Motor neuron (in vitro differentiated cells): ENCODE measurements at regions not wholly inside any gene's neighbourhood (a gene's known extent, or its start where the extent isn't known, plus 50 kb on each side); places are given as distances from the start of the nearest gene placed in this dataset.

Source experiments
- ATAC-seq, 8 experiments: fragments of 200-7000 bp; cut with Tn5 transposase; replicated peaks in 6 of 8; 2 replicates each; pipeline ENCODE4 v1.8.0; 2021; ENCODE audit warnings: mild to moderate bottlenecking in 8 of 8, moderate library complexity in 8 of 8
- H3K27ac ChIP-seq, 2 donors: fragments of 250-450 bp; sonication (Bioruptor Pico); 2 replicates each; pipeline ENCODE4 v1.9.0; 2021; ENCODE audit warnings: antibody characterized with exemption in 2 of 2, mild to moderate bottlenecking in 2 of 2, moderate library complexity in 1 of 2
- H3K4me1 ChIP-seq, 2 donors: fragments of 250-450 bp; sonication (Bioruptor Pico); replicated peaks in 1 of 2; 2 replicates each; pipeline ENCODE4 v1.6.1; 2021; ENCODE audit warnings: antibody characterized with exemption in 2 of 2, mild to moderate bottlenecking in 2 of 2, moderate library complexity in 1 of 2
- H3K4me3 ChIP-seq, 5 donors: fragments of 250-450 bp; sonication (Bioruptor Pico); 2 replicates each; pipeline ENCODE4 v1.9.0; 2021; ENCODE audit warnings: antibody characterized with exemption in 5 of 5, mild to moderate bottlenecking in 5 of 5, moderate library complexity in 4 of 5
- WGBS, 10 experiments: fragments of 450-650 bp; shearing (Covaris generic); methylation state at CpG; one replicate each; pipeline ENCODE4 v1.0.0; 2022; 5-methylcytosine and 5-hydroxymethylcytosine counted together
- in situ Hi-C, 9 experiments: fragments of 400-800 bp; cut with MboI; loops; one replicate each; pipeline ENCODE4 v1.15.0; 2021; ENCODE audit warnings: low sequenced_read_pairs in 9 of 9, low pct_unique_long_range_greater_than_20kb in 2 of 9; ENCODE audit not compliant: unreplicated experiment in 9 of 9

DNA sequence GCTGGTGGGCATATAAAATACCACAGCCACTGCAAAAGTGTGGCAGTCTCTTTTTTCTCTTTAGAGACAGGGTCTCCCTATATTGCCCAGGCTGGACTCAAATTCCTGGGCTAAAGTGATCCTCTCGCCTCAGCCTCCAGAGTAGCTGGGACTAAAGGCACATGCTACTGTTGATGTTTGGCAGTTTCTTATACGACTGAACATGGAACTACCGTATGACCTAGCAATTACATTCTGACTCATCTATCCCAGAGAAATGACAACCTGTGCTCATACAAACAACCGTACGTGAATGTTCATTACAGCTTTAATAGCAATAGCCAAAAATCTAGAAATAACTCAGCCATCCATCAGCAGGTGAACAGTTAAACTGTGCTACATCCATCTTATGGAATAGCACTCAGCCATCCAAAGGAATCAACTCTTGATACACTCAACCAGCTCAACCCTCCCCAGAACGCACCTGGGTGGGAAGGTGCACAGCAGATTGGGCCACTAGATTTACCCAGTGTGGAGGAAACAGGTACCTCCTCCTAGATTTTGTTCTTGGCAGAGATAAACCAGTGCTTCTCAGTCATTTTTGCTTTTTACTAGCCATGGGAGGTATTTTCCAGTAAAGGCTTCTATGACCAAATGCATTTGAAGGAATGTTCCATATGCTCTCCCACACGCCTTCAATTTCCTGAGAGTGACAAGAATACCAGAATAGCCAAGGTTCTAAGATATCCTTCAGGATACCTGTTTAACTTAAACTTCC is 130.5 kb downstream of the MED15 start:
- 20 to 89% (median 60%) methylated on average over 1 to 7 of the region's 7 CpGs; no CpG with 5 or more reads in 1 of the 10 experiments for WGBS, 10 experiments
- in situ Hi-C loops = no loop called here

DNA sequence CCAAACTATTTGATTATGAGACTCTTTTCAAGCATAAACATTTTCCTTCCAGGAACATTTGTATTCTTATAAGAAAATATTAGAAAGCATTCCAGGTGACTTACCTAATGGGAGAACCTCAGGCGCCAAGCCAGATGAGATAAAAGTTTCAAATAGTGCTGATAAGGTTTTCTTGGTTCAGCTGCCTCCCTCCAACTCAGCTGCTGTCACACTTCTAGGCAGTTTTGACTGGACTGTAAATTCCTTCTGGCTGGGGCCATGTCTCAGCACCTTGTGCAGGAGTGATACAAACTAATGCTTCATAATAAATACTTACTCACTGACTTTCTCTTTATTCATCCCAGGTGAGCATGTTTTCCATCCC is 131.1 kb downstream of the MED15 start:
- WGBS, 10 experiments = 0 to 100% (median 71%) methylated on average over 1 of the region's 1 CpG; no CpG with 5 or more reads in 3 of the 10 experiments
- no peak for ATAC-seq
- Histone ChIP-seq H3K4me1 (no peaks in the 10 kb centered on the region), H3K27ac (no peak overlapping the region), H3K4me3 (no peak overlapping the region)
- in situ Hi-C loops = no loop called here

More for the DNA sequence above, 130.5 kb downstream of the MED15 start:
- no peak for ATAC-seq
- Histone ChIP-seq H3K4me1 (no peaks in the 10 kb centered on the region), H3K27ac (no peak overlapping the region), H3K4me3 (no peak overlapping the region)

DNA sequence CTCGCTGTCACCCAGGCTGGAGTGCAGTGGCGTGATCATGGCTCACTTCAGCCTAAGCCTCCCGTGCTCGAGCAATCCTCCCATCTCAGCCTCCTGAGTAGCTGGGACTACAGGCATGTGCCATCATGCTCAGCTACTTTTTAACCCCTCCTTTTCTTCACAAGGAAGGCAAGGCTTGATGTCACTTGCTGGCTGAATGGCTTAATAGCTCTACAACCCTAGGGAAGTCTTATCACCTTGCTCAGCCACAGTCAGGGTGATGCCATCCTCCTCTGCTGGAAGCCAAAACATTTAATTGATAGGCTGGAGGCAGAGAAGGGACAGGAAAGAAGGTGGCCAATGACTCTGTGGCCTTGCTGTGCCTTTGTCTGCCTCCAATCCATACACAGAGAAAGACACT is 131.9 kb downstream of the MED15 start:
- H3K4me3 ChIP-seq = no peak overlapping the region
- in situ Hi-C loops = no loop called here
- WGBS, 10 experiments = 39 to 82% (median 62%) methylated on average over 3 to 4 of the region's 4 CpGs; no CpG with 5 or more reads in 4 of the 10 experiments
- ATAC-seq = no peak
- no peak overlapping the region for H3K27ac ChIP-seq
- H3K4me1 ChIP-seq = no peaks in the 10 kb centered on the region

DNA sequence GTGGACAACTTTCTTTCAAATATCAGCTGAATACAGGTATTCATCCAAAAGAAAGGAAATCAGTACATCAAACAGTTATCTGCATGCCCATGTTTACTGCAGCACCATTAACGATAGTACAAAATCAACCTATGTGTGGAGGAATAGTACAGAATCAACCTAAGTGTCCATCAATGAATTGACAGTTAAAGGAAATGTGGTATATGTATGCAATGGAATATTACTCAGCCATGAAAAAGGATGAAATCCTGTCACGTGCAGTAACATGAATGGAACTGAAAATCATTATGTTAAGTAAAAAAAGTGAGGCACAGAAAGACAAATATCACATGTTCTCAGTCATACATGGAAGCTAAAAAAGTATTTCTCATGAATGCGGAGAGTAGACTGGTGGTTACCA is 132.3 kb downstream of the MED15 start:
- 43 to 88% (median 78%) methylated on average over 2 to 3 of the region's 3 CpGs for WGBS, 10 experiments
- in situ Hi-C loops = no loop called here

DNA sequence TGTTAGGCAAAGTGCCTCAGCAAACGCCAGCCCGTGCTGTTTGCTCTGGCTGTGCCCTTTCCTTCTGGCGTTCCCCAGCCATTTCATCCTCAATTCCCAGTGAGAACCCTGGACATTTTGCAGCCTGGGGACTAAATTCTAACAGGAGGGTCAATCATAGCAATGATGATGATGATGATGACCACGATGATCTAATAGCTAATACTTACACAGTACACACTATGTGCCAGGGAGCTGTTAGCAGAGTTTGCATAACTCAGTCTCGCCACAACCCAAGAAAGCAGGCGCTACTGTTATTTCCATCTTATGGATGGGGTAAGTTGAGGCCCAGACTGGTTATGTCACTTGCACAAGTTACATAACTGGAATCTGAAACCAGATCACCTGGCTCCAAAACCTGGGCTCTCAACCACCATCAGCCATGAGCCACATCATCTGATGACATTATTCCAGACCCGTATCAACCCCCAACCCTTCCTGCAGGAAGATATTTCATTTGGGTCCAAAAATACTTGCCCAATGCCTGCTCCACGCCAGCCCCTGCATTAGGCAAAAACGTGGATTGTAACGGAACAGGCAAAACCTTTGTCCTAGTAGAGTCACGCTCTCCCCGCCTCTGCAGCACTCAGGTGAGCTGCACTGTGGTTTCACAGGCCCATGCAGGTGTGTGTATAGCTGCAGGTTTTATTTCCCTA is 132.6 kb upstream of the SERPIND1 start:
- no peak for ATAC-seq
- Histone ChIP-seq H3K4me1 (no peaks in the 10 kb centered on the region), H3K4me3 (no peak overlapping the region), H3K27ac (no peak overlapping the region)
- WGBS, 10 experiments = 32 to 85% (median 54%) methylated on average over 2 to 9 of the region's 12 CpGs; no CpG with 5 or more reads in 2 of the 10 experiments
- in situ Hi-C loops = no loop called here

More for the DNA sequence above, 132.3 kb downstream of the MED15 start:
- no peaks in the 10 kb centered on the region for H3K4me1 ChIP-seq
- no peak overlapping the region for H3K4me3 ChIP-seq
- no peak overlapping the region for H3K27ac ChIP-seq
- ATAC-seq = no peak

DNA sequence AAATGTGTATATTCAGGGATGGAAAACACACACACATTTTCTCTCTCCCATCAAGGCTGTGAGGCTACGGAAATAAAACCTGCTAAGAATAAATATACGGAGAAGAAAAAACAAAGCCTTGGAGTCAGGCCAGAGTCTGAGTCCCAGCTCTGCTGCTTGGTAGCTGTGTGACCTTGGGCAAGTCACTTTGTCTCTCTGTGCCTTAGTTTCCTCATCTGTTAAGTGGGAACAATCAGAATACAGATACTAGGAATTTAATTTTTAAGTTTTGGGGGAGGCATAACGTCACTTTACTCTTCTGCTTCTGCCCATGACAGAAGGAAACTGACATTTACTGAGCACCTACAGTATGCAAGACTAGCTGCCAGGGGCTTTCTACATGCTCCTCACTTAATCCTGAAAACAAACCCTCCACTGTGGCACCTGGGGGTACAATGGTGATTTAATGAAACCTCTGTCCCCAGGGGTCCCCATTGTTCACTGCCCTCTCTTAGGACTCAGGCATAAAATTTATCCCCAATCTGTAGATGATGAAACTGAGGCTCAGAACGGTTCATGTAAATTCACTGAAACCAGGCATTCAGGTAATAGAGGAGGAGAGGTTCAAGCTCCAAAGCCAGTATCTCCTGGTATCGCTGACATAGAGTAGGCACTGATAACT is 131.9 kb upstream of the SERPIND1 start:
- Histone ChIP-seq H3K27ac (peak overlapping the region in 1 of 2 donors; percentile 39), H3K4me1 (no peaks in the 10 kb centered on the region), H3K4me3 (no peak overlapping the region)
- in situ Hi-C loops = no loop called here
- WGBS, 10 experiments = 0 to 88% (median 57%) methylated on average over 1 to 5 of the region's 5 CpGs; no CpG with 5 or more reads in 1 of the 10 experiments
- no peak for ATAC-seq

DNA sequence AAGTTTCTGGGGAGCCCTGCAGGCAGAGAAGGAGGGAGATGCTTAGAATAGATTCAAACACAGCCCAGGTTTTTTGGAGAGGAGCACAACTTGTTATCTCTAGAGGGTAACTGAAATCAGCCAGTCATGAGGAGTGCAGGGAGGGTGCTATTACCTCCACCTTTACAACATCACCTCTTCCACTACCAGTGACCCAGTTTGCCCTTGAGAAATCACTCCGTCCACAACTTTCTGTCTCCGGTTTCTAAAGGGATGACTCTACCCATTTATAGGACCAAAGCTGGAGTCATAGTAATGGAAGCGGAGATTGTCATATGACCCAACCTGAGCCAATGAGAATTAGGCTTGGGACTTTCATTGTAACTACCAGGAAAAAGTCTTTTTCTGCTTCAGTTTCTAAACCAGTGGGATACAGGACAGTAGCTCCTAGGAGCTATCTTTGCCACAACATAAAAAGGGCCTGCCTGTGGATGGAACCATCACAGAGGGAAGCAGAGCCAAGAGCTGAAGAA is 131.2 kb upstream of the SERPIND1 start:
- Histone ChIP-seq H3K4me1 (no peaks in the 10 kb centered on the region), H3K4me3 (no peak overlapping the region), H3K27ac (peak overlapping the region in 1 of 2 donors; percentile 39)
- no peak for ATAC-seq
- in situ Hi-C loops = no loop called here
- 0 to 100% (median 83%) methylated on average over 1 to 2 of the region's 3 CpGs; no CpG with 5 or more reads in 3 of the 10 experiments for WGBS, 10 experiments

DNA sequence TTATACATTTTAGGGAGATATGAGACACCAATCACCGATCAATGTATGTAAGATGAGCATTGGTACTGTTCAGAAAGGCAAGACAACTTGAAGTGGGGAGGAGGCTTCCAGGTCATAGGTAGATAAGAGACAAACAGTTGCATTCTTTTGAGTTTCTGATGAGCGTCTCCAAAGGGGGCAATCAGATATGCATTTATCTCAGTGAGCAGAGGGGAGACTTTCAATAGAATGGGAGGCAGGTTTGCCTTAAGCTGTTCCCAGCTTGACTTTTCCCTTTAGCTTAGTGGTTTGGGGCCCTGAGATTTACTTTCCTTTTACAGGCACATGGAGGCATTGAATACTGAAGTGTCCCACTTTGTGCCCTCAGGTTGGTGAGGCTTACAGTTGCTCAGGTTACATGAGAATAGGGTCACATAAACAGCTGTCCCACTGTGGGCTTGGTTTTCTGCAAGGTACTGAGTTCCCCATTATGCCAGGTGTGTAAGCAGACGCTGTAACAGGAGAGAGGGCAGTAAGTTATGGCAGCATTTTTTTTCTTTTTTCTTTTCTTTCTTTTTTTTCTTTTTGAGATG is 129.8 kb upstream of the SERPIND1 start:
- no peak overlapping the region for H3K4me3 ChIP-seq
- 40 to 100% (median 56%) methylated on average over 1 to 3 of the region's 3 CpGs; no CpG with 5 or more reads in 2 of the 10 experiments for WGBS, 10 experiments
- no peaks in the 10 kb centered on the region for H3K4me1 ChIP-seq
- in situ Hi-C loops = no loop called here
- no peak overlapping the region for H3K27ac ChIP-seq
- ATAC-seq = no peak

DNA sequence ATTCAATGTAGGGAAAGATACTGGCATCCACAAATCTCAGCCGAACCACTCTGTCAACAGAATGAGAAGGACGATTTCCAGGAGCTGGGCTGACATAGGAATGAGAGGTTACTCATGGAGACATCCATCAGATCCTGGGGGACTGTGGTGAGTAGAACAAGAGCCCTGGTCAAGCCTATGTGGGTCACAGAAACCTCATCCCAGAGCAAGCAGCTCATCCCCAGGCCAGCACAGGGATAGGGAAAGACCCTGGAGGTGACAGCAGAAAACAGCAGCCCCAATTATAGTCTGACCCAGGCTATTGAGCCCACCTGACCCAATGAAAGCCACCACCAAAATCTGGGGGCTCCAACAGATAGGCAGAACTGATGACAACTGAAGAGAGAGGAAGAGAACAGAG is 128.0 kb upstream of the SERPIND1 start:
- no peak overlapping the region for H3K27ac ChIP-seq
- in situ Hi-C loops = no loop called here

DNA sequence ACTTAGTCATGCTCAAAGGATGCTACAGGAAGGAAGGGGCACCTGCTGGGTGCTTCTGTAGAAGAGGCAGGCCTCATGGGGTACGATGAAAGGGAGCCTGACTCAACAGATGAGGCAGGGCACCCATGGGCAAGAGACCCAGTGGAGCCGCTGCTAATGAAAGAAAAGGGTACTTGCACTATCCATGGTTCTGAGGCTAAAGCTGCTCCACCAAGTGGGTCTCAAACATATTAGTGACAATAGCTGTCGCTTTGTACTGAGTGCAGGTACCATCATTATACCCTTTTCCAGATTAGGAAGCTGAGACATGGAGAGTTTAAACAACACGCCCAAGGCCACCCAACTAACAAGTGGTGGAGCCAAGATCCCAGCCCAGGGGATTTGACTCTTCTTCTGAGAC is 127.5 kb upstream of the SERPIND1 start:
- 50 to 100% (median 67%) methylated on average over 1 to 2 of the region's 4 CpGs; no CpG with 5 or more reads in 5 of the 10 experiments for WGBS, 10 experiments
- Histone ChIP-seq H3K4me1 (no peaks in the 10 kb centered on the region), H3K27ac (peak overlapping the region in 1 of 2 donors; percentile 30), H3K4me3 (no peak overlapping the region)
- in situ Hi-C loops = no loop called here
- ATAC-seq = no peak

More for the DNA sequence above, 128.0 kb upstream of the SERPIND1 start:
- H3K4me1 ChIP-seq = no peaks in the 10 kb centered on the region
- WGBS, 10 experiments = 0 to 69% (median 50%) methylated on average over 1 to 2 of the region's 2 CpGs; no CpG with 5 or more reads in 4 of the 10 experiments
- H3K4me3 ChIP-seq = no peak overlapping the region
- no peak for ATAC-seq

DNA sequence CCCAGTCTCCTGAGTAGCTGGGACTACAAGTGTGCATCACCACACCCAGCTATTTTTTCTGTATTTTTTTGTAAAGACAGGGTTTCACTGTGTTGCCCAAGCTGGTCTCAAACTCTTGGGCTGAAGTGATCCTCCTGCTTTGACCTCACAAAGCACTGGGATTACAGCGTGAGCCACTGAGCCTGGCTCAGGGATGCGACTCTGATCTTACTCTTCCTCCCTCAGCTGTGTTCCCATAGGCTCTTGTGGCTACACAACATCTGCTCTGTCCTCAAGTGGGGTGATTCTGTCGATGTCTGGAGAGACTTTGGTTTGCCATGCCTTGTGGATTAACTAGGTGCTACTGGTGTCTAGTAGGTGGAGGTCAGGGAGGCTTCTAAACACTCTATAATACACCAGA is 127.0 kb upstream of the SERPIND1 start:
- in situ Hi-C loops = no loop called here
- ATAC-seq = no peak
- 0 to 85% (median 50%) methylated on average over 1 to 3 of the region's 3 CpGs; no CpG with 5 or more reads in 3 of the 10 experiments for WGBS, 10 experiments
- Histone ChIP-seq H3K4me1 (no peaks in the 10 kb centered on the region), H3K27ac (no peak overlapping the region), H3K4me3 (no peak overlapping the region)

DNA sequence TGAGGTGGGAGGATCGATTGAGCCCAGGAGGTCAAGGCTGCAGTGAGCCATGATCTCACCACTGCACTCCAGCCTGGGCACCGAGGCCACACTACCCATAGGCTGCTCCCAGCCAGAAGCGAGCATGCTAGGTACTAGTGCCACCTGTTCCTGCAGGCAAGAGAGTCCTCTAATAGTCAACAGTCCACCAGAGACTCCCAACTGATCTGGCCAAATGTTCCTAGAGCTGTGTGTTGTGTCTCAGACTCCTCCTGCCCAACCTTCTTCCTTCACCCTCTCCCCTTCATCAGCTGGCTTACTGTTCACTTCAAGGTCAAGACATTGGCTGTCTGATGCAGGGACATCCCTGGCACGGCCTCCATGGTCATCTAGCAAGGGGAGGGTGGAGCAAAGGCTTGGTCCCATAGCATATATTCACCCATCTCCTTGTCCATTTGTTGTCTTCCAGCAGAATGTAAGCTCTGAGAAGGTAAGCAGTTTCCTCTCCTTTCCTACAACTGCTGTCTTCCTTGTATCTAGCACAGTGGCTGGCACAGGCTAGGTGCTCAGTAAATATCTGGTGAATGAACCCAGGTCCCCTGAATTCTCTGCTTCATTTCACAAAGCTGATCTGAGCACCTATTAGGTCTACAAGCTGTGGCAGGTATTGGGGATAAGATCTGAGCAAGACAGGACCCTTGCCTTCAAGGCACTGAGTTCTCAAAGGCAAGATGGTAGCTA is 126.2 kb upstream of the SERPIND1 start:
- ATAC-seq = no peak
- Histone ChIP-seq H3K4me1 (no peaks in the 10 kb centered on the region), H3K27ac (no peak overlapping the region), H3K4me3 (no peak overlapping the region)
- in situ Hi-C loops = no loop called here
- 20 to 100% (median 43%) methylated on average over 1 to 4 of the region's 4 CpGs; no CpG with 5 or more reads in 4 of the 10 experiments for WGBS, 10 experiments
